ENCODE measurements at regions not wholly inside any gene's neighbourhood (a gene's known extent, or its start where the extent isn't known, plus 50 kb on each side); places are given as distances from the start of the nearest gene placed in this dataset.
A peak's percentile ranks its signal among the peaks of the same experiment; 100 is the strongest.

- DNase-seq (ENCODE audit: low read depth in 2 of 2): no peak
Observed at GRCh38 chr13:97057176-97057575, 62.9 kb upstream of the OXGR1 start.

- DNase-seq (ENCODE audit: low read depth in 2 of 2): no peak
Observed at GRCh38 chr13:97058391-97058790, 64.1 kb upstream of the OXGR1 start.

- no peak for DNase-seq (ENCODE audit: low read depth in 2 of 2)
Observed at GRCh38 chr13:97058926-97059325, 64.7 kb upstream of the OXGR1 start.

GRCh38 chr13:97067017-97067895, 73.0 kb upstream of the OXGR1 start:
- no peak for DNase-seq (ENCODE audit: low read depth in 2 of 2)

- peak; percentile 44 to 64 for DNase-seq (ENCODE audit: low read depth in 2 of 2)
Observed at GRCh38 chr13:97068151-97068550, 73.9 kb upstream of the OXGR1 start.

GRCh38 chr13:97069050-97069815, 75.0 kb upstream of the OXGR1 start:
- DNase-seq (ENCODE audit: low read depth in 2 of 2): peak; percentile 40 to 51

- DNase-seq (ENCODE audit: low read depth in 2 of 2): no peak
Observed at GRCh38 chr13:97072297-97072696, 78.0 kb upstream of the OXGR1 start.

GRCh38 chr13:97074618-97075017, 80.3 kb upstream of the OXGR1 start:
- DNase-seq (ENCODE audit: low read depth in 2 of 2): no peak

GRCh38 chr13:97076898-97077297, 82.6 kb upstream of the OXGR1 start:
- DNase-seq (ENCODE audit: low read depth in 2 of 2): peak in 1 of 2 donors; percentile 1

- no peak for DNase-seq (ENCODE audit: low read depth in 2 of 2)
Observed at GRCh38 chr13:97077341-97077740, 83.1 kb upstream of the OXGR1 start.

GRCh38 chr13:97079726-97080125, 85.5 kb upstream of the OXGR1 start:
- no peak for DNase-seq (ENCODE audit: low read depth in 2 of 2)

GRCh38 chr13:97082461-97083207, 88.4 kb upstream of the OXGR1 start:
- no peak for DNase-seq (ENCODE audit: low read depth in 2 of 2)

- DNase-seq (ENCODE audit: low read depth in 2 of 2): no peak
Observed at GRCh38 chr13:97091196-97091595, 96.9 kb upstream of the OXGR1 start.

GRCh38 chr13:97100821-97101220, 106.5 kb upstream of the OXGR1 start:
- DNase-seq (ENCODE audit: low read depth in 2 of 2): no peak

GRCh38 chr13:97101912-97102708, 107.8 kb upstream of the OXGR1 start:
- DNase-seq (ENCODE audit: low read depth in 2 of 2): no peak

- no peak for DNase-seq (ENCODE audit: low read depth in 2 of 2)
Observed at GRCh38 chr13:97106323-97106722, 112.0 kb upstream of the OXGR1 start.

- DNase-seq (ENCODE audit: low read depth in 2 of 2): no peak
Observed at GRCh38 chr13:97107815-97108529, 113.7 kb upstream of the OXGR1 start.

- DNase-seq (ENCODE audit: low read depth in 2 of 2): no peak
Observed at GRCh38 chr13:97108530-97108900, 113.6 kb upstream of the MBNL2 start.

GRCh38 chr13:97109256-97109655, 112.9 kb upstream of the MBNL2 start:
- DNase-seq (ENCODE audit: low read depth in 2 of 2): no peak

- DNase-seq (ENCODE audit: low read depth in 2 of 2): peak; percentile 66 to 85
Observed at GRCh38 chr13:97109841-97110492, 112.2 kb upstream of the MBNL2 start.

Data from dermis microvascular lymphatic vessel endothelial cell (primary cell).